ENCODE measurements at regions not wholly inside any gene's neighbourhood (a gene's known extent, or its start where the extent isn't known, plus 50 kb on each side); places are given as distances from the start of the nearest gene placed in this dataset.

GRCh38 chr14:54206516-54206915 lies 190.3 kb upstream of the CDKN3 start:
- no peak for DNase-seq (ENCODE audit: low read depth in 4 of 4, low spot score in 2 of 4)

- no peak for DNase-seq (ENCODE audit: low read depth in 4 of 4, low spot score in 2 of 4)
Measured at GRCh38 chr14:54207075-54207474, 189.7 kb upstream of the CDKN3 start.

DNA sequence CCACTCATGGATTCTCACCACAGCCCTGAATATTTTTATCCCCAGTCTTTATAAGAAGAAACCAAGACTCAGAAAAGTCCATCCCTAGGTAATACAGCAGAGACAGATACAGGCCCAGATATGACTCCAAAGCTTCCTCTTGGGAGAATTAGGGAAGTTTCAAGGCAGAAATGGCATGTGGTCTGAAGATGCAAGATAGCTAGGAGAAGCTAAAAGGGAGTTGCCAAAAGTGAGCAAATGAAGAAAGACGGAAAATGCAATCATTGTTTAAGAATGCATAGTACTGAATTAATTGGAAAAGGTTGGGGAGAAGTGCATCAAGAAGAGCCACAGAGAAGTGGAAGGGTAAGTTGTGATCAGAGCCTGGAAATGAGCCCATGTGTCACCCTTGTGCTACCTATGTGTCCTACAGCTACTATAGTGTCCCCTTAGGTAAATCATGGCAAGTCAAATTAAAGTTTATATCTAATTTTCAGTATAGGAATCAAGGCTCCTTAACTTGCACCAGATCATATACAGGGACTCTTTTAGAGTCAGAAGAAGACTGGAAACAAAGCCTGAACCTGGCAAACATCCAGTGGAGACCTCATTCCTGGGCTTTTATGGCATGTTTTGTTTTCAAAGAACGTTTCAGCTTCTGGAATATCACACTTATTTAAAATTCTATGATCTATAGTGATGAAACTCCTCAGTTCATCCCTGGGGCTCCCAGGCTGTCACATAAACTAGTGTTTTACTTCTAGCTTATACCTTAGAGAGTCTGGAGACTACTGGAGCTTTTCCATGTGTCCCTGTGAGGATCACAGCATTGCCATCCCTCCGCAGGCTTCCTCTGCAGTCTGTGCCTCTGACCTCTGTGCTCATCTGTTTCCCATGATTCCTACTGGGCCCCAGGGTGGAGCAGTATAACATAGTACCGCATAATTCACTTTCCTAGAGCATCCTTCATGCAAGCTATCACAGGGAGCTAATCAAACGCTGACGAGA lies 189.0 kb upstream of the CDKN3 start:
- DNase-seq (ENCODE audit: low read depth in 4 of 4, low spot score in 2 of 4): no peak

GRCh38 chr14:54208751-54209150 lies 188.1 kb upstream of the CDKN3 start:
- DNase-seq (ENCODE audit: low read depth in 4 of 4, low spot score in 2 of 4): no peak

DNA sequence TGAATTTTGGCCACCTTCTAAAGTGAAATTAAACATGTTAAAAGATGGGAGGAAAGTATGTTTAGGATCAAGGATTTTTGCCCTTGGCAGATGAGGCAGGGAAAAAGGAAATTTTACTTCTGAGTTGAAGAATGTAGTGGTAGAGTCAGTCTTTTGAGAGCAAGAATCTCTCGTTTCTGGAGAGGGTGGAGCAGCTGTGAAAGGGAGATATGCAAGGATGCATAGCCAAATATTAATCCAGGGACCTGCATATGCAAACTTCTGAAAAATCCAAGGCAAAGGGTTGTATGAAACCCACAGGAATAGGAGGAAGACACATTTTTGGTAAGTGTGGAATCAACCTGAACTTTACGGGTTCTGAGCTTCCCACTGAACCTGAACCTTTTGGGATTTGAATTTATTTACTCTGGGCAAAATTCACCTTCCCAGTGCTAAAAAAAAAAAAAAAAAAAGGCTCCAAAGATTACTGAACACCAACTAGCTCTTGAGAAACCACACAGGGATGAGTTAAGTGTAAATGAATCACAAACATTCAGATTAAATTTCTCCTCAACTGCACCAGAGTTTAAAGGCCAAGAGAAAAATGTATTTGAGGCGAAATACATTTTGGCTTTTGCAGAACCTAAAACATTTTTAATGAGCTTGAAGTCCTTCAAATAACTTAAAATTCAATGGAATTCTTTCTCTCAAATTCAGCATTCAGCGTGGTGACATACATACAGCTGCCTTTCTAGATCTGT lies 187.1 kb upstream of the CDKN3 start:
- DNase-seq (ENCODE audit: low read depth in 4 of 4, low spot score in 2 of 4): no peak

GRCh38 chr14:54211551-54212308 lies 185.1 kb upstream of the CDKN3 start:
- no peak for DNase-seq (ENCODE audit: low read depth in 4 of 4, low spot score in 2 of 4)

DNA sequence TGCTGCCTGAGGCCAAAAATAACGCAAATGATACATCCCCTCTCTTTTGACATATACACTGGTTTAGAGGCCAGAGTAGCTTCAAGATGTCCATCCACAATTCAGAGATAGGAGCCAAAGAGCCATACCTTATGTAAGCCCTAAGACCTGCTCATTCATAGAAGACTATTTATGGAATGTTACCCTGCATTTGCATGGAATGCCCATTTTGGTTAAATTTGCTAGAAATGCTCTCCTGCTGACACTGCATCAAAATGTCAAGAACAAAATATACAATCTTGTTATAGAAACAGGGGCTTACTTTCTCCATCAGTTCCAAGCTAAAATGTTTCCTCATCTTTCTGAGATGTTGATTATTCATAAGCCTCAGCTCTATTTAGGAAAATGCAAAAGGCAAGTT lies 183.3 kb upstream of the CDKN3 start:
- DNase-seq (ENCODE audit: low read depth in 4 of 4, low spot score in 2 of 4): no peak

DNA sequence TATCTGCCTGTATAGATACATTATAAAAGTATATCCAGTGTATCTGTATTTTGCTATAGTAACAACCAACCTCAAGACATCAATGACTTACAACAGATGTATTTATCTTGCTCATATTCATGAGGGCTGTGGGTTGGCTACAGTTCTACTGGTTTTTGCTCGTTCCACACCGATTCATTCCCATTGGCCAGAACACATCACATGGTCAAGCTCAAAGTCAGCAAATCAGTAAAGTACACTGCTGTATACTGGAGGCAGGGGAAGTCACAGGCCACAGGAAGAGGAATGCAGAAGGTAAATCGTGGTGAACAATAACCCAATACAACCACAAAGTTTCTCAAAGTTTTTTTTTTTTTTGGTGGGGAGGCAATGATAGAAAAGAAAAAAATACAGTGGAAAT lies 180.0 kb upstream of the CDKN3 start:
- no peak for DNase-seq (ENCODE audit: low read depth in 4 of 4, low spot score in 2 of 4)

GRCh38 chr14:54219261-54220070 lies 177.3 kb upstream of the CDKN3 start:
- no peak for DNase-seq (ENCODE audit: low read depth in 4 of 4, low spot score in 2 of 4)

DNA sequence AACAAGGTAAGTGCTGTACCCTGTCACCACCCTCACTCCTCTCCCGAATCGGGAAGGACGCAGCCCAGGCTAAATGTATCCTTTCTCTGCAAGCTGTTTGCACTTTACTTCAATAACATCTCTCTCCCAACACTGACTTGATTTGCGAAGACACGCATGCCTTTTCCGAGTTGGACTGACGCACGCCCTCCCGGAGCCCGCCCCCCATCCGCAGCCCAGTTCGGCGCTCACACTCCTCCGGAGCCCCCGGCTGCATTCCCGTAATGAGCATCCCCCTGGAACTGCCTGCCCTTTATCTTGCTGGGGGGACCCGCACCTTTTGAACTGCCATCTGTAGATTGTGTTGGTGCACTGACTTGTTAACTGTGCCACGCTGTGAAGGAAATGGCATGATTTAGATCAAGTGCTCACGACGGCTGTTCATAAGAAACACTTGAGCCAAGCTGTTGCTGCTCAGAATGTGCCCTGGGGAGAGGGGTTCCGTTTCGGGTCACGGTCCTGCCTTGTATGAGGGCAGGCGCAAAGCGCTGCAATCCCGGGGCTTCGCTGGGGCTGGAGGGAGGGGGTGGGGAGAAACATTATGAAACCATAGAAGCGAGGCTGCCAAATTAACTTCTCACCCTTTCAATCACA lies 176.6 kb upstream of the CDKN3 start:
- no peak for DNase-seq (ENCODE audit: low read depth in 4 of 4, low spot score in 2 of 4)

DNA sequence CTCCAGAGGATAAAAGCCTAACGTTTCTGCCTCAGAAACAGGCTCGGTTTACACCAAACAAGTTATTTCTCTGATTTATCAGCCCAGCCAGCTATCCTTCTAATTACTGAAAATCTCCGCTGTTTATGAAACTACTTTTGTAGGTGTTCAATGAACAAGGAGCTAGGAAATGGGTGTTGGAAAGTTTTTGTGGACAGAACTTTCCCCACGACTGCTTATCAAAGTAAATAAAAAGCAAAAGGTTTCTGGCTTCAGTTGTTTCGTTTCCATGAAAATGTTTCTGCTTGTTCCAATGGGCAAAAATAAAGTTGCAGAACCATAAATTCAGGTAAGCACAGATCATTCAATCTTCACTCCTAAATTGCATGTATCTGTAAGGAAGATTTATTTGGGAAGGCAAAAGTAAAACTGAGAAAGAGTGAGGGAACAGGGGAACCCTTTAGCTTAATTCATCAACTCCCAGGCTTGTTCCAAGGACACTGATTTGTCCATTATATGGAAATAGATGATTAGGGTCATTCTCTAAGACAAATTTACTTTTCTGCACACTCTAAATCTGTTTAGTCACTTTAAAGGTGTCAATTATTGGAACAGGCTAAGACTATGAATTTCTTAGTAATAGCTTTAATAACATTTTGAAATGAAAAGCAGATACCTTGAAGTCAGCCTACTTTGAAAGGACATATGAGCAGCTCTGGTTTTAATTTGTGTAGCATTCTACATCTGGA lies 175.9 kb upstream of the CDKN3 start:
- DNase-seq (ENCODE audit: low read depth in 4 of 4, low spot score in 2 of 4): no peak

DNA sequence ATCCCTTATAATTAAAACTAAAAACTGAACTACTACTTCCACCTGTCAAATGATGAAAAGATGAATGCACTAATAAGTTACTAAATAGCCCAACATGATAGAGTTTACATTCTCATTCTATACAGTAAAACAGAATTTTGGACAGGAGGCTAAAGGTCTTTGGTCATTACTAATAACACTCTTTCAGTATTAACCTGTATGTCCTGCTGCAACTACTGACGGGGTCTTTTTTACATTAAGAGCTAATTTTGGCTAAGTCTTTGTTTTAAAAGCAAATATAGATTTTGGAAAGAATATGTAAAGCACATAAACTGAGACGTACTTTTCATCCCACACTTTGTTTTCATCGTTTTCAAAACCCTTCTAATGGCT lies 175.4 kb upstream of the CDKN3 start:
- DNase-seq (ENCODE audit: low read depth in 4 of 4, low spot score in 2 of 4): no peak

GRCh38 chr14:54221971-54222370 lies 174.8 kb upstream of the CDKN3 start:
- DNase-seq (ENCODE audit: low read depth in 4 of 4, low spot score in 2 of 4): no peak

DNA sequence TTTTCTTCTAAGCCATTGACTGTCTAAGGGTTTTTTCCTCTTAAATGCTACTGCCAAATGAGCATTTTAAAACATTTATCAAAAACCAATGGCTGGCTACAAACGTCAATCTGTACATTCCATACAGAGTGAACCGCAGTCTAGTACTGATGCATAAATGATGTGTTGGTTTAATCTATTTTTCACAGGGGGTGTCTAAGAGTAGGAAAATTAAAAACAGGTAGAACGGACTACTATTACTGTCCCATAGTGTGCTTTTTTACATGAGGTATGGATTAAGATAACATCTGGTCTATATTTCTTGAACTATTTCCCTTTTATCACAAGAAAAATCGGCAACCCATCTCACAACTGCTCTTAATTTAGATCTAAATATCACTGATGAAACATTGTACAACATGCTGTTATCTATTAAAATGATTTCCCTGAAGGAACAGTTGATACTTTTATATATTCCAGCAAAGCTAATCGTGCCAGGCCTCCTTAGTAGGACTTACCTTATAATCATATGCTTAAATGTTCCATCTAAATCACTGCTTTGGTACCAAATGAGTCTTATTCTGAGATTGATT lies 172.9 kb upstream of the CDKN3 start:
- no peak for DNase-seq (ENCODE audit: low read depth in 4 of 4, low spot score in 2 of 4)

DNA sequence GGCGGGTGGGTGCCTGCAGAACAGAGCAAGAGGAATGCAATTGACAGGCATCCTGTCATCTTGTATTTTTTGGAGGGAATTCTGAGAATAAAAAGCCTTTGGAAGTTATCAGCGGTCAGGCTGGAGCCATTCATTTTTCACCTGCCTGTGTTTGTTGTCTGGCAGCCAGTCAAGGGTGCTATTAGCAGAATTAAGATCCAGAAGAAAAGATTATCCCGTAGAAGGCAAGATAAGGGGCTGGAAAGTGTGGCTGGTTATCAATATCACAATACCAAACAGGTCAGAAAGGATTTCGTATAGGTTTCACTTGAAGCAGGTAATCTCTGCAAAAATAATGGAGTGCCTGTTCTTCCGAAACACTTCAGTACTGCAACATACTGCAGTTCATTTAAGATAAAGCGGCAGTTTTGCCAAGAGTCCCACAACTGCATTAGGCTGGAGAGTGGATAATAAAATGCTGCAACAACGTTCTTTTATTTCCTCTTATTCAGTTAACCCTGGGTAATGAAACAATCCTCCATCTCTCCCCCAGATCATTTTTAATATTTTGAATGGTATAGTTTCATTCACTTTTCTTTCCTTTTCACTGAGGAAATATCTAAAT lies 171.2 kb upstream of the CDKN3 start:
- no peak for DNase-seq (ENCODE audit: low read depth in 4 of 4, low spot score in 2 of 4)

DNA sequence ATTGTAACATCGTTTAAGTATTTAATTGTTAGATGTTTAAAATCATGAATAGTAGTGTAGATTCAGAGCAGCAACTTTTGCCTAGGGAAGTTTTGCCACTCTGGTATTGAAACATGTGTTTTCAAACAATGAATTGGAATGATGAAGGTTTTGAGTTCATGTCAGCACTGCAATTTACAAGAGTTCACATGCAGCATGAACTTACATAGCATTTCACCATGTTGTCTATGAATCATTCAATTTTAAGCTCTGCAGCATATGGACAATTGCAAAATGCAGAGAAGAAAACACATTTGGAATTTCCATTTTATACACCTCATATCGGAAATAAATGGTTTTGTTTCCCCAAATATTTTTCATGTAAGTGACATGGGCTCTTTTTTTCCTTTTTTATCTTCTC lies 170.7 kb upstream of the CDKN3 start:
- DNase-seq (ENCODE audit: low read depth in 4 of 4, low spot score in 2 of 4): no peak

- DNase-seq (ENCODE audit: low read depth in 4 of 4, low spot score in 2 of 4): no peak
Measured at GRCh38 chr14:54226558-54226957, 170.2 kb upstream of the CDKN3 start.

DNA sequence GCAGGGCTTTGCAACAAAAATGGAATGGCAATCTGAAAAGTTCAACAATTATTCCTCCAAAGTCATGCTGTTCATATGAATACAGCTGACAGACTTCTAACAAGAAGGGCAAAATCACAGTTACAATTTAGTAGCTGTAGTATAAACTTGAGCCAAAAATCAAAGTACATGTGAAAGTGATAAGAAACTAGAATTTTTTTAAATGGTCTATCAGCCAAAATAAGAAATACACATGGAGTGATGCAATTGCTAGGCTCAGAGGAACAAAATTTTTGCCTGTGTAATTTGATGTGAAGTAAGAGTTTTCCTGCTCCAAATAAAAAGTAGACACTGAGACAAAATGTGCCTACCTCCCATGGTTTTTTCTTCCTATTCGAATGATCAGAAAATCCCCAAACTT lies 167.7 kb upstream of the CDKN3 start:
- DNase-seq (ENCODE audit: low read depth in 4 of 4, low spot score in 2 of 4): no peak

Measured in left renal cortex interstitium (tissue), 4 donors.